ENCODE measurements at regions not wholly inside any gene's neighbourhood (a gene's known extent, or its start where the extent isn't known, plus 50 kb on each side); places are given as distances from the start of the nearest gene placed in this dataset.

- TF ChIP-seq CTCF (IDR thresholded peaks at IDR 0.05) (no peak), POLR2A (IDR thresholded peaks at IDR 0.05) (no peak)
Observed at GRCh38 chr5:172506251-172506650, 51.9 kb upstream of the SH3PXD2B start.
